GM18511 (cell line): ENCODE measurements at regions not wholly inside any gene's neighbourhood (a gene's known extent, or its start where the extent isn't known, plus 50 kb on each side); places are given as distances from the start of the nearest gene placed in this dataset.

Experiments used
- ATAC-seq: cut with Tn5 transposase; IDR thresholded peaks from one replicate; pipeline ENCODE4 v1.9.1; 2021; ENCODE audit warnings: mild to moderate bottlenecking, moderate library complexity; ENCODE audit not compliant: unreplicated experiment

- ATAC-seq: no peak
Measured at GRCh38 chr3:178384321-178385230, 151.7 kb upstream of the KCNMB2 start.

- ATAC-seq: peak; percentile 71
Measured at GRCh38 chr3:178385280-178385952, 150.8 kb upstream of the KCNMB2 start.

GRCh38 chr3:178386401-178386800, 149.8 kb upstream of the KCNMB2 start:
- ATAC-seq: no peak

- no peak for ATAC-seq
Measured at GRCh38 chr3:178386880-178387279, 149.4 kb upstream of the KCNMB2 start.

GRCh38 chr3:178388473-178388872, 147.8 kb upstream of the KCNMB2 start:
- ATAC-seq: no peak

- no peak for ATAC-seq
Measured at GRCh38 chr3:178389258-178389657, 147.0 kb upstream of the KCNMB2 start.

GRCh38 chr3:178392511-178392926, 143.7 kb upstream of the KCNMB2 start:
- ATAC-seq: no peak

- ATAC-seq: no peak
Measured at GRCh38 chr3:178393146-178393545, 143.1 kb upstream of the KCNMB2 start.

- no peak for ATAC-seq
Measured at GRCh38 chr3:178393824-178394223, 142.4 kb upstream of the KCNMB2 start.

GRCh38 chr3:178396318-178396717, 139.9 kb upstream of the KCNMB2 start:
- ATAC-seq: no peak

GRCh38 chr3:178397202-178397601, 139.0 kb upstream of the KCNMB2 start:
- no peak for ATAC-seq

- no peak for ATAC-seq
Measured at GRCh38 chr3:178397836-178398235, 138.4 kb upstream of the KCNMB2 start.

GRCh38 chr3:178404961-178405360, 131.3 kb upstream of the KCNMB2 start:
- no peak for ATAC-seq

- no peak for ATAC-seq
Measured at GRCh38 chr3:178405531-178405930, 130.7 kb upstream of the KCNMB2 start.

GRCh38 chr3:178406206-178406605, 130.0 kb upstream of the KCNMB2 start:
- no peak for ATAC-seq

GRCh38 chr3:178415384-178415783, 120.9 kb upstream of the KCNMB2 start:
- ATAC-seq: no peak

- ATAC-seq: no peak
Measured at GRCh38 chr3:178417736-178418135, 118.5 kb upstream of the KCNMB2 start.

- ATAC-seq: no peak
Measured at GRCh38 chr3:178419071-178419470, 117.2 kb upstream of the KCNMB2 start.

GRCh38 chr3:178420033-178420432, 116.2 kb upstream of the KCNMB2 start:
- ATAC-seq: no peak

GRCh38 chr3:178421069-178421468, 115.2 kb upstream of the KCNMB2 start:
- no peak for ATAC-seq

- ATAC-seq: no peak
Measured at GRCh38 chr3:178422406-178422805, 113.8 kb upstream of the KCNMB2 start.

GRCh38 chr3:178428037-178428436, 108.2 kb upstream of the KCNMB2 start:
- ATAC-seq: no peak
